Erythroblast (primary cell): ENCODE measurements at regions not wholly inside any gene's neighbourhood (a gene's known extent, or its start where the extent isn't known, plus 50 kb on each side); places are given as distances from the start of the nearest gene placed in this dataset.

Experiments used
- GATA1 ChIP-seq: IDR thresholded peaks from 2 replicates; pipeline ENCODE4 v1.6.1; 2011; ENCODE audit warnings: low read depth, mild to moderate bottlenecking, control low read depth, low read length, moderate library complexity
- POLR2A ChIP-seq: IDR thresholded peaks from 2 replicates; pipeline ENCODE4 v1.6.1; 2011; ENCODE audit warnings: mild to moderate bottlenecking, low read length

DNA sequence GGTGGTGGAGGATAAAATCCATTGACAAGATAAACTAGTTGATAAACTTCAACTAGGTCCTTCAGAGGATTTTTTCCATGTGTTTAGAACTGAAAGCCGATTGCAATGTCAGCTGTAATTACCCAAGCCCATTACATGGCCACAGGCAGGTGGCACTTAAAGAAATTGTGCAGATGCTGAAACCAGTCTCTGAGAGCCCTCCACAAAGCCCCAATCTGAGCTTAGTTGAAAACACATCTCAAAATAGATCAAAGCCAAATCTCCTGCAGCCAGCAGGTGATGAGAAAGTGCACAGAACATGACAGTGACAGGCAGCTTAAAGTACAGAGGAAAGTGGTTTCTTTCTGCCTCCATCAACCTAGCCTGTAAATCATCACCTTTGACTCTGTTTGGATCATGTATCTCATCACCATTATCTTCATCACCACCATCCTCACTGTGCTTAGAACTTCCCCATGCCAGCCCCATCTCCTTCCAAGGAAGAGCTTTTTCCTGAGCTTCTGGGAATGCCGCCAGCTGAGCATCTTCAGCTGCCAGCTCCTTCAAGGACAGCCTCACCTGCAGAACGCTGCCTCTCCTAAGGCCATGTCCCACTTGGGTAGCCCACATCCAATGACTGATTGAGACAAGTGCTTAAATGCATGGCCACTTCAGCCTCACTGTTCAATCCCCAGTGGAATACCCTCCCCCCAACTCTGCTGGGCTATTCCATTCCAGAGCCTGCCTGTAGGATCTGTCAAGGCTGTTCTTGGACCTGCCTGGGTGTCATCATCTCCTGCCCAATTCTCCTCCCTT lies 219.5 kb upstream of the TMEM132C start:
- TF ChIP-seq POLR2A = no peak
- no peak for TF ChIP-seq GATA1
